Astrocyte (in vitro differentiated cells and primary cell): ENCODE measurements at regions not wholly inside any gene's neighbourhood (a gene's known extent, or its start where the extent isn't known, plus 50 kb on each side); places are given as distances from the start of the nearest gene placed in this dataset.
A peak's percentile ranks its signal among the peaks of the same experiment; 100 is the strongest.

Experiments used
- DNase-seq: peaks from one replicate; pipeline ENCODE4 v3.0.0-alpha.2; 2010; ENCODE audit warnings: low read depth
- FAIRE-seq: peaks from 2 replicates; lab custom pipeline; 2011; peaks lifted over from hg19 to GRCh38; lab: Jason Lieb, UNC
- H2AFZ ChIP-seq: 2 replicates; pipeline ENCODE4 v1.6.0; 2012; ENCODE audit warnings: low read depth, low read length, inconsistent platforms
- H3K27ac ChIP-seq: 2 replicates; pipeline ENCODE4 v1.5.1; 2011; ENCODE audit warnings: low read depth, low read length, inconsistent platforms
- H3K27me3 ChIP-seq: 2 replicates; pipeline ENCODE4 v1.6.0; 2011; ENCODE audit warnings: low read length, inconsistent platforms; ENCODE audit not compliant: insufficient read depth
- H3K36me3 ChIP-seq: 2 replicates; pipeline ENCODE4 v1.5.1; 2011; ENCODE audit warnings: low read length, inconsistent platforms; ENCODE audit not compliant: insufficient read depth
- H3K4me1 ChIP-seq: 2 replicates; pipeline ENCODE4 v1.5.1; 2011; ENCODE audit warnings: low read length, inconsistent platforms; ENCODE audit not compliant: insufficient read depth
- H3K4me2 ChIP-seq: 2 replicates; pipeline ENCODE4 v1.6.0; 2012; ENCODE audit warnings: low read length, inconsistent platforms
- H3K4me3 ChIP-seq: 2 replicates; pipeline ENCODE4 v1.5.1; 2011; ENCODE audit warnings: low read depth, mild to moderate bottlenecking, low read length, inconsistent platforms; ENCODE audit not compliant: insufficient read depth
- H3K79me2 ChIP-seq: 2 replicates; pipeline ENCODE4 v1.6.0; 2012; ENCODE audit warnings: mild to moderate bottlenecking, low read length, inconsistent platforms; ENCODE audit not compliant: insufficient read depth
- H3K9ac ChIP-seq: 2 replicates; pipeline ENCODE4 v1.6.0; 2012; ENCODE audit warnings: mild to moderate bottlenecking, low read length, inconsistent platforms
- H3K9me3 ChIP-seq: 2 replicates; pipeline ENCODE4 v1.5.1; 2012; ENCODE audit warnings: low read depth, mild to moderate bottlenecking, low read length, inconsistent platforms; ENCODE audit not compliant: insufficient read depth
- H4K20me1 ChIP-seq: 2 replicates; pipeline ENCODE4 v1.6.0; 2012; ENCODE audit warnings: low read length, inconsistent platforms; ENCODE audit not compliant: insufficient read depth
- H3K27ac Mint-ChIP-seq: one replicate; pipeline ENCODE4 v1.8.0; 2021; ENCODE audit warnings: mild to moderate bottlenecking, mixed read lengths; ENCODE audit not compliant: unreplicated experiment
- H3K27me3 Mint-ChIP-seq: one replicate; pipeline ENCODE4 v1.8.0; 2021; ENCODE audit warnings: low read depth, mixed read lengths; ENCODE audit not compliant: unreplicated experiment
- H3K36me3 Mint-ChIP-seq: one replicate; pipeline ENCODE4 v1.8.0; 2021; ENCODE audit warnings: low read depth, mixed read lengths; ENCODE audit not compliant: unreplicated experiment
- H3K4me1 Mint-ChIP-seq: one replicate; pipeline ENCODE4 v1.8.0; 2021; ENCODE audit warnings: low read depth, mixed read lengths; ENCODE audit not compliant: unreplicated experiment
- H3K4me3 Mint-ChIP-seq: one replicate; pipeline ENCODE4 v1.8.0; 2021; ENCODE audit warnings: mild to moderate bottlenecking, moderate library complexity, mixed read lengths; ENCODE audit not compliant: unreplicated experiment
- H3K9me3 Mint-ChIP-seq: one replicate; pipeline ENCODE4 v1.8.0; 2021; ENCODE audit warnings: mild to moderate bottlenecking, mixed read lengths; ENCODE audit not compliant: unreplicated experiment
- CTCF ChIP-seq: IDR thresholded peaks from 2 replicates; pipeline ENCODE4 v1.5.1; 2011; ENCODE audit warnings: low read depth, mild to moderate bottlenecking, inconsistent platforms, low read length, moderate library complexity; ENCODE audit not compliant: insufficient read depth
- EZH2 ChIP-seq: IDR thresholded peaks from 2 replicates; pipeline ENCODE4 v1.6.1; 2012; ENCODE audit warnings: mild to moderate bottlenecking, low read length, inconsistent platforms; ENCODE audit not compliant: insufficient read depth

GRCh38 chr14:34258318-34258717 is 203.7 kb downstream of the SPTSSA start:
- peak overlapping the region; percentile 51 for H3K27ac ChIP-seq

GRCh38 chr14:34257505-34257904 is 204.5 kb downstream of the SPTSSA start:
- Histone ChIP-seq H3K27me3 (peaks cover 7% of the 10 kb centered on the region), H3K9me3 (no peaks in the 10 kb centered on the region), H3K27ac (peak overlapping the region; percentile 38), H3K4me1 (no peaks in the 10 kb centered on the region), H3K36me3 (no peaks in the 10 kb centered on the region), H3K9ac (no peak overlapping the region), H3K4me2 (no peak overlapping the region), H4K20me1 (no peaks in the 10 kb centered on the region), H3K4me3 (no peak overlapping the region), H2AFZ (no peak overlapping the region), H3K79me2 (no peaks in the 10 kb centered on the region)
- Mint-ChIP-seq H3K27ac (peak overlapping the region; percentile 31), H3K27me3 (peaks cover 4% of the 10 kb centered on the region), H3K36me3 (no peaks in the 10 kb centered on the region), H3K4me3 (no peak overlapping the region), H3K4me1 (peaks cover 5% of the 10 kb centered on the region), H3K9me3 (no peaks in the 10 kb centered on the region)
- FAIRE-seq: no peak
- TF ChIP-seq EZH2: no peak
- no peak for TF ChIP-seq CTCF
- DNase-seq: no peak

More at GRCh38 chr14:34258318-34258717, 203.7 kb downstream of the SPTSSA start:
- Histone ChIP-seq H3K4me3 (no peak overlapping the region), H3K9me3 (no peaks in the 10 kb centered on the region), H4K20me1 (no peaks in the 10 kb centered on the region), H3K27me3 (peaks cover 7% of the 10 kb centered on the region), H3K36me3 (no peaks in the 10 kb centered on the region), H3K4me1 (no peaks in the 10 kb centered on the region), H3K4me2 (no peak overlapping the region), H3K79me2 (no peaks in the 10 kb centered on the region), H3K9ac (no peak overlapping the region), H2AFZ (no peak overlapping the region)
- H3K4me3 Mint-ChIP-seq: no peak overlapping the region
- no peaks in the 10 kb centered on the region for H3K9me3 Mint-ChIP-seq
- no peak overlapping the region for H3K27ac Mint-ChIP-seq
- no peaks in the 10 kb centered on the region for H3K36me3 Mint-ChIP-seq
- DNase-seq (peak; percentile 46), FAIRE-seq (no peak)
- peaks cover 4% of the 10 kb centered on the region for H3K27me3 Mint-ChIP-seq
- no peak for TF ChIP-seq CTCF
- no peak for TF ChIP-seq EZH2
- peaks cover 5% of the 10 kb centered on the region for H3K4me1 Mint-ChIP-seq

GRCh38 chr14:34256223-34256622 is 205.8 kb downstream of the SPTSSA start:
- no peak overlapping the region for H3K4me3 ChIP-seq
- H3K9me3 ChIP-seq: no peaks in the 10 kb centered on the region
- no peaks in the 10 kb centered on the region for H3K36me3 ChIP-seq
- no peaks in the 10 kb centered on the region for H3K9me3 Mint-ChIP-seq
- DNase-seq (no peak), FAIRE-seq (no peak)
- no peaks in the 10 kb centered on the region for H3K4me1 ChIP-seq
- H3K79me2 ChIP-seq: no peaks in the 10 kb centered on the region
- peaks cover 7% of the 10 kb centered on the region for H3K27me3 ChIP-seq
- H4K20me1 ChIP-seq: no peaks in the 10 kb centered on the region
- H3K36me3 Mint-ChIP-seq: no peaks in the 10 kb centered on the region
- peaks cover 4% of the 10 kb centered on the region for H3K27me3 Mint-ChIP-seq
- peaks cover 13% of the 10 kb centered on the region for H3K4me1 Mint-ChIP-seq
- H3K4me2 ChIP-seq: no peak overlapping the region
- no peak overlapping the region for H3K9ac ChIP-seq
- no peak overlapping the region for H3K27ac Mint-ChIP-seq
- no peak overlapping the region for H3K4me3 Mint-ChIP-seq
- H2AFZ ChIP-seq: no peak overlapping the region
- TF ChIP-seq EZH2 (no peak), CTCF (no peak)
- no peak overlapping the region for H3K27ac ChIP-seq
